ENCODE measurements at regions not wholly inside any gene's neighbourhood (a gene's known extent, or its start where the extent isn't known, plus 50 kb on each side); places are given as distances from the start of the nearest gene placed in this dataset.

- Histone ChIP-seq H3K4me1 (ENCODE audit: control insufficient read depth, insufficient read depth, low read length) (no peaks in the 10 kb centered on the region), H3K79me2 (ENCODE audit: control insufficient read depth, insufficient read depth, low read length) (no peaks in the 10 kb centered on the region), H3K4me2 (ENCODE audit: control insufficient read depth, insufficient read depth) (no peak overlapping the region), H3K27me3 (replicated peaks in 1 of 2; ENCODE audit: control insufficient read depth in 2 of 2, insufficient read depth in 2 of 2, low read length in 1 of 2) (no peaks in the 10 kb centered on the region), H3K4me3 (no peak overlapping the region), H3K9ac (ENCODE audit: control insufficient read depth, insufficient read depth, low read length) (no peak overlapping the region), H3K9me3 (replicated peaks; ENCODE audit: control insufficient read depth, insufficient read depth, low read length) (no peaks in the 10 kb centered on the region), H4K20me1 (ENCODE audit: control insufficient read depth, insufficient read depth) (no peaks in the 10 kb centered on the region), H2AFZ (ENCODE audit: control insufficient read depth, low read depth, low read length) (no peak overlapping the region), H3K27ac (ENCODE audit: control insufficient read depth, insufficient read depth) (no peak overlapping the region), H3K36me3 (ENCODE audit: control insufficient read depth in 2 of 2, insufficient read depth in 2 of 2, low read length in 1 of 2) (no peaks in the 10 kb centered on the region)
- in situ Hi-C loops (cut with MboI) = no loop called here
- TF ChIP-seq ZNF384 (IDR thresholded peaks at IDR 0.05; ENCODE audit: borderline replicate concordance, low read depth, low read length) (no peak), CREB1 (IDR thresholded peaks at IDR 0.05; ENCODE audit: low read depth) (no peak), REST (IDR thresholded peaks at IDR 0.05; ENCODE audit: low read depth, low read length) (no peak), CBX5 (IDR thresholded peaks at IDR 0.05; ENCODE audit: low read depth) (no peak), SPI1 (IDR thresholded peaks at IDR 0.05; ENCODE audit: borderline replicate concordance, insufficient read depth, low read depth, low read length) (no peak), HDAC2 (IDR thresholded peaks at IDR 0.05) (no peak), PRDM15 (CRISPR knock-in tag; IDR thresholded peaks at IDR 0.05) (no peak), POLR2AphosphoS2 (IDR thresholded peaks at IDR 0.05; ENCODE audit: low read depth, low read length) (no peak), ZNF24 (IDR thresholded peaks at IDR 0.05) (no peak), BACH1 (IDR thresholded peaks at IDR 0.05; ENCODE audit: borderline replicate concordance) (no peak), POU2F2 (IDR thresholded peaks at IDR 0.05; ENCODE audit: borderline replicate concordance, low read depth, low read length) (no peak), SRF (IDR thresholded peaks at IDR 0.05; ENCODE audit: low read depth in 2 of 2, low read length in 2 of 2) (no peak), SMAD1 (IDR thresholded peaks at IDR 0.05; ENCODE audit: low read depth, partially characterized antibody) (no peak), RCOR1 (conservative IDR thresholded peaks at IDR 0.05; ENCODE audit: low read depth, low read length) (no peak), NR2C2 (IDR thresholded peaks at IDR 0.05; ENCODE audit: borderline replicate concordance, control insufficient read depth, insufficient read length, low read depth) (no peak), TCF7 (IDR thresholded peaks at IDR 0.05; ENCODE audit: borderline replicate concordance) (no peak), IKZF2 (IDR thresholded peaks at IDR 0.05) (no peak)
- DNase-seq (ENCODE audit: low read depth, low spot score) (no peak), ATAC-seq (no peak), FAIRE-seq (no peak)
- ChIA-PET CTCF (no interaction called here), SMC1A (ENCODE audit: uncharacterized antibody, unreplicated experiment) (no interaction called here), RAD21 (ENCODE audit: unreplicated experiment) (no interaction called here), POLR2A (no interaction called here)
- intact Hi-C loops (cut with micrococcal nuclease; ENCODE audit: unreplicated experiment) = no loop called here
- no TSS peak for BruUV-seq (replicated peaks)
Measured at GRCh38 chr18:41639218-41639617, 315.8 kb upstream of the PIK3C3 start.

All from GM12878 (cell line).